ENCODE measurements at regions not wholly inside any gene's neighbourhood (a gene's known extent, or its start where the extent isn't known, plus 50 kb on each side); places are given as distances from the start of the nearest gene placed in this dataset.

GRCh38 chr19:27889156-27889555 is 1323.8 kb downstream of the UQCRFS1 start:
- ChIA-PET POLR2A (no interaction called here), CTCF (interaction anchor here (1.9 kb wide), 1 partner anchor 14 kb away, joined by 4 read pairs; no protein-coding TSS in a partner anchor)
- no peak for TF ChIP-seq KDM1A (IDR thresholded peaks at IDR 0.05; ENCODE audit: low read depth)
- no peak for TF ChIP-seq HDAC2 (IDR thresholded peaks at IDR 0.05)
- 4% methylated on average over 3 of the region's 3 CpGs for WGBS (ENCODE audit: missing lambda C conversion rate)
- no peak for DNase-seq (ENCODE audit: low read depth in 1 of 2, low spot score in 1 of 2)
- no peak for ATAC-seq
- FAIRE-seq: no peak
- Histone ChIP-seq H3K4me3 (no peak overlapping the region), H3K4me2 (no peak overlapping the region), H3K4me1 (no peaks in the 10 kb centered on the region), H3K9me3 (peaks cover 36% of the 10 kb centered on the region), H3K27ac (no peak overlapping the region)

DNA sequence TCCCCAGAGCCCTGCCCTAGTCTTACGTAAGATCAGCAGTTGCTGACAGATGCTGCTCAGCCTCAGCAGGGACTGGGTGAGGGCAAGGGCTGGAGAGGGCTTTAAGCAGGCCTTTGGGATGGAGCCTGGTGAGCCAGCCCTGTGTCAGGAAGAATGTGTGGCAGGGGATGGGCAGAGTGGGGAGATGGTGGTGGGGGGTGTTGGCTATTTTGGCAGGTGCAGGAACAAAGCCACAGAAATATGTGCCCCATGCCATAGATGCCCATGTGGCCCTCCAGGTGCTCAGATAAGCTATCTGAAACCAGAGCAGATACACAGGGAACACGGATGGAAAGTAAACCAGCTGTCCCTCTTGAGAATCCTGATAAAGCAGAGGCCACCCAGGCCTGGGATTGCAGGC is 1325.0 kb downstream of the UQCRFS1 start:
- H3K4me1 ChIP-seq: no peaks in the 10 kb centered on the region
- no peak for DNase-seq (ENCODE audit: low read depth in 1 of 2, low spot score in 1 of 2)
- CTCF ChIA-PET: interaction anchor here (1.9 kb wide), 1 partner anchor 15 kb away, joined by 4 read pairs; no protein-coding TSS in a partner anchor
- TF ChIP-seq TP53 (CRISPR knock-in tag; IDR thresholded peaks at IDR 0.05): no peak
- no peak overlapping the region for H3K4me3 ChIP-seq
- WGBS (ENCODE audit: missing lambda C conversion rate): 12% methylated on average over 2 of the region's 2 CpGs
- POLR2A ChIA-PET: no interaction called here
- H3K9me3 ChIP-seq: peaks cover 36% of the 10 kb centered on the region
- no peak overlapping the region for H3K27ac ChIP-seq
- no peak for FAIRE-seq
- no peak for ATAC-seq
- H3K4me2 ChIP-seq: no peak overlapping the region

GRCh38 chr19:27885359-27885758 is 1327.6 kb downstream of the UQCRFS1 start:
- H3K4me3 ChIP-seq: no peak overlapping the region
- H3K4me1 ChIP-seq: no peaks in the 10 kb centered on the region
- FAIRE-seq (no peak), ATAC-seq (no peak), DNase-seq (ENCODE audit: low read depth in 1 of 2, low spot score in 1 of 2) (no peak)
- ChIA-PET POLR2A (no interaction called here), CTCF (no interaction called here)
- WGBS (ENCODE audit: missing lambda C conversion rate): 36% methylated on average over 7 of the region's 7 CpGs
- H3K9me3 ChIP-seq: peaks cover 41% of the 10 kb centered on the region
- TF ChIP-seq BHLHE40 (IDR thresholded peaks at IDR 0.05; ENCODE audit: low read depth, low read length) (no peak), FOXS1 (CRISPR knock-in tag; IDR thresholded peaks at IDR 0.05) (no peak), SMC3 (IDR thresholded peaks at IDR 0.05) (no peak), ZC3H11A (IDR thresholded peaks at IDR 0.05) (no peak), ATOH8 (CRISPR knock-in tag; IDR thresholded peaks at IDR 0.05; ENCODE audit: low read depth) (no peak), ELK1 (IDR thresholded peaks at IDR 0.05; ENCODE audit: low read depth, low read length) (no peak), RARB (CRISPR knock-in tag; IDR thresholded peaks at IDR 0.05) (no peak), FOSL2 (IDR thresholded peaks at IDR 0.05) (no peak), FOSL2 (CRISPR knock-in tag; IDR thresholded peaks at IDR 0.05) (no peak), JUN (IDR thresholded peaks at IDR 0.05) (no peak), EP300 (IDR thresholded peaks at IDR 0.05) (no peak), MAZ (IDR thresholded peaks at IDR 0.05; ENCODE audit: borderline replicate concordance, low read depth, low read length) (no peak), MYC (IDR thresholded peaks at IDR 0.05; ENCODE audit: borderline replicate concordance, low read length) (no peak), CBX8 (IDR thresholded peaks at IDR 0.05) (no peak), CBX2 (IDR thresholded peaks at IDR 0.05; ENCODE audit: borderline replicate concordance, low read depth) (no peak), SREBF2 (IDR thresholded peaks at IDR 0.05) (no peak)
- H3K4me2 ChIP-seq: no peak overlapping the region
- H3K27ac ChIP-seq: no peak overlapping the region

DNA sequence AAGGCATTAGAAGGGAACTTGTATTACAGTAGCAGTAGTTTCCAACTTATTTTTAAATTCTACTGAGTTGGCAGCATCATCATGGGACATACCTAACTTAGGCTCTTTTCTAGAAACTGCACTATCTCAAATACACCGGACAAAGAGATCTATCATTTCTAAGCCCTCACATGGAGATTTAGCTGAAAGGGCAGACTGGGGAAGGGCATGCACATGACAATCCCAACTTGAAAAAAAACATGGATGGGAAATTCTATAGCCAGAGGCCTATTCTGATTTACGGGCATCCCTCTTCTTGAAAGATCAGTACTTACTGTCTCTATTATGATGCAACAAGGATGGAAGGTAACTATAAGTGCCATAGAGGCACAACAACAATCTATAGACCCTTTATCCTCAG is 1328.6 kb downstream of the UQCRFS1 start:
- ChIA-PET CTCF (no interaction called here), POLR2A (no interaction called here)
- Histone ChIP-seq H3K4me3 (no peak overlapping the region), H3K4me1 (no peaks in the 10 kb centered on the region), H3K27ac (no peak overlapping the region), H3K4me2 (no peak overlapping the region), H3K9me3 (peaks cover 38% of the 10 kb centered on the region)
- ATAC-seq (no peak), FAIRE-seq (peak; percentile 81), DNase-seq (ENCODE audit: low read depth in 1 of 2, low spot score in 1 of 2) (no peak)
- TF ChIP-seq ELK1 (IDR thresholded peaks at IDR 0.05; ENCODE audit: low read depth, low read length): no peak
- TF ChIP-seq ZSCAN20 (CRISPR knock-in tag; IDR thresholded peaks at IDR 0.05): no peak
- WGBS (ENCODE audit: missing lambda C conversion rate): 28% methylated on average over 2 of the region's 2 CpGs

Measured in A549 (cell line).